ENCODE measurements at regions not wholly inside any gene's neighbourhood (a gene's known extent, or its start where the extent isn't known, plus 50 kb on each side); places are given as distances from the start of the nearest gene placed in this dataset.

DNA sequence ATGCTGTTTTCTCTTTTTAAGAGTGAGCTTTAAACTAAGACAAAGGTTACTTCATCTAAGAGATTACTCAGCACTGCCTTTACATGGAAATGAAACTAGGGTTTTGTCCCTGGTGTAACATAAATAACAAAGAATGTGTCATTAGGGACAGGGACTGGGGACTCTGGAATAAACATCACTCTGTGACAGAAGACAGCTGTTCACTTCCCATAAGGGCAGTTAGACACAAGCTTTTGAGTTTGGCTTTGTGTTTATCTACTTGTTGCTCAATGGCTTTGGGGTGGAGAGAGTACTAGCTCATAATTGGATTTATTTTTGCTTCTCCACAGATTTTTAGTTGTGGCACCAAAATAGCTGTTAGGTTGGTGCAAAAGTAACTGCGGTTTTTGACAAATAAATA, 154.5 kb downstream of the OR4C45 start (continued):
- TF ChIP-seq, protein P1, sequence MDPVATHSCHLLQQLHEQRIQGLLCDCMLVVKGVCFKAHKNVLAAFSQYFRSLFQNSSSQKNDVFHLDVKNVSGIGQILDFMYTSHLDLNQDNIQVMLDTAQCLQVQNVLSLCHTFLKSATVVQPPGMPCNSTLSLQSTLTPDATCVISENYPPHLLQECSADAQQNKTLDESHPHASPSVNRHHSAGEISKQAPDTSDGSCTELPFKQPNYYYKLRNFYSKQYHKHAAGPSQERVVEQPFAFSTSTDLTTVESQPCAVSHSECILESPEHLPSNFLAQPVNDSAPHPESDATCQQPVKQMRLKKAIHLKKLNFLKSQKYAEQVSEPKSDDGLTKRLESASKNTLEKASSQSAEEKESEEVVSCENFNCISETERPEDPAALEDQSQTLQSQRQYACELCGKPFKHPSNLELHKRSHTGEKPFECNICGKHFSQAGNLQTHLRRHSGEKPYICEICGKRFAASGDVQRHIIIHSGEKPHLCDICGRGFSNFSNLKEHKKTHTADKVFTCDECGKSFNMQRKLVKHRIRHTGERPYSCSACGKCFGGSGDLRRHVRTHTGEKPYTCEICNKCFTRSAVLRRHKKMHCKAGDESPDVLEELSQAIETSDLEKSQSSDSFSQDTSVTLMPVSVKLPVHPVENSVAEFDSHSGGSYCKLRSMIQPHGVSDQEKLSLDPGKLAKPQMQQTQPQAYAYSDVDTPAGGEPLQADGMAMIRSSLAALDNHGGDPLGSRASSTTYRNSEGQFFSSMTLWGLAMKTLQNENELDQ (tag by site-specific recombination; IDR thresholded peaks at IDR 0.05; ENCODE audit: low read depth), result no peak
- TF ChIP-seq ZBTB1 (tag by site-specific recombination; IDR thresholded peaks at IDR 0.05), result no peak
- TF ChIP-seq ZNF202 (tag by site-specific recombination; IDR thresholded peaks at IDR 0.05; ENCODE audit: borderline replicate concordance), result no peak
- TF ChIP-seq, protein P2, sequence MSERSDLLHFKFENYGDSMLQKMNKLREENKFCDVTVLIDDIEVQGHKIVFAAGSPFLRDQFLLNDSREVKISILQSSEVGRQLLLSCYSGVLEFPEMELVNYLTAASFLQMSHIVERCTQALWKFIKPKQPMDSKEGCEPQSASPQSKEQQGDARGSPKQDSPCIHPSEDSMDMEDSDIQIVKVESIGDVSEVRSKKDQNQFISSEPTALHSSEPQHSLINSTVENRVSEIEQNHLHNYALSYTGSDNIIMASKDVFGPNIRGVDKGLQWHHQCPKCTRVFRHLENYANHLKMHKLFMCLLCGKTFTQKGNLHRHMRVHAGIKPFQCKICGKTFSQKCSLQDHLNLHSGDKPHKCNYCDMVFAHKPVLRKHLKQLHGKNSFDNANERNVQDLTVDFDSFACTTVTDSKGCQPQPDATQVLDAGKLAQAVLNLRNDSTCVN (tag by site-specific recombination; optimal IDR thresholded peaks at IDR 0.05), result no peak

DNA sequence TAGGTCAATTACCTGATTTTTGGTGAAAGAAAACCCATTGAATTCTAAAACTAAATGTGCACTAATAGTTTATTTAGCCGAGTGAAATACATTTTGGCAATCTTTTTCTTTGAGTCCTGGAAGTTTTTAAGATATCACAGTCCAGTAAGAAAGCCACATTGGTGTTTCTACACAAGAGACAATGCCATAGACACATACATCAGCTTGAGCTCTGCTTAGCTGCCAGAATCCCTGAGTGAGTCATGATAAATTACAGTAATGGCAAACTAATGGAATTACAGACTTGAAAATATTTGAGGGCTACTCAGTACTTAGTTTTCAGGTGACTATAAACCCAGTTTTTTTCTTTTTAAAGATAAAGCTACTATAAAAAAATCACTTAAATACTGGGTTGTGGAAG, 155.4 kb downstream of the OR4C45 start:
- TF ChIP-seq ZNF433 (tag by site-specific recombination; IDR thresholded peaks at IDR 0.05; ENCODE audit: low read depth) (no peak), HOXC10 (CRISPR knock-in tag; IDR thresholded peaks at IDR 0.05) (no peak), RBAK (tag by site-specific recombination; IDR thresholded peaks at IDR 0.05) (no peak), SETDB1 (IDR thresholded peaks at IDR 0.05; ENCODE audit: insufficient read length, low read length) (no peak), FEZF1 (tag by site-specific recombination; IDR thresholded peaks at IDR 0.05) (no peak), ZNF830 (tag by site-specific recombination; IDR thresholded peaks at IDR 0.05; ENCODE audit: low read depth) (no peak), ZNF157 (tag by site-specific recombination; IDR thresholded peaks at IDR 0.05) (no peak), KLF8 (tag by site-specific recombination; IDR thresholded peaks at IDR 0.05) (no peak), ZNF16 (tag by site-specific recombination; IDR thresholded peaks at IDR 0.05; ENCODE audit: low read depth) (no peak), ZNF600 (tag by site-specific recombination; IDR thresholded peaks at IDR 0.05) (no peak), ZSCAN30 (tag by site-specific recombination; IDR thresholded peaks at IDR 0.05) (no peak), ZNF555 (tag by site-specific recombination; conservative IDR thresholded peaks at IDR 0.05) (no peak), GLIS1 (tag by site-specific recombination; IDR thresholded peaks at IDR 0.05) (no peak), OSR2 (tag by site-specific recombination; IDR thresholded peaks at IDR 0.05) (no peak), ZFP41 (tag by site-specific recombination; IDR thresholded peaks at IDR 0.05; ENCODE audit: borderline replicate concordance) (no peak), ZNF133 (tag by site-specific recombination; IDR thresholded peaks at IDR 0.05) (no peak)
- TF ChIP-seq, protein P3, sequence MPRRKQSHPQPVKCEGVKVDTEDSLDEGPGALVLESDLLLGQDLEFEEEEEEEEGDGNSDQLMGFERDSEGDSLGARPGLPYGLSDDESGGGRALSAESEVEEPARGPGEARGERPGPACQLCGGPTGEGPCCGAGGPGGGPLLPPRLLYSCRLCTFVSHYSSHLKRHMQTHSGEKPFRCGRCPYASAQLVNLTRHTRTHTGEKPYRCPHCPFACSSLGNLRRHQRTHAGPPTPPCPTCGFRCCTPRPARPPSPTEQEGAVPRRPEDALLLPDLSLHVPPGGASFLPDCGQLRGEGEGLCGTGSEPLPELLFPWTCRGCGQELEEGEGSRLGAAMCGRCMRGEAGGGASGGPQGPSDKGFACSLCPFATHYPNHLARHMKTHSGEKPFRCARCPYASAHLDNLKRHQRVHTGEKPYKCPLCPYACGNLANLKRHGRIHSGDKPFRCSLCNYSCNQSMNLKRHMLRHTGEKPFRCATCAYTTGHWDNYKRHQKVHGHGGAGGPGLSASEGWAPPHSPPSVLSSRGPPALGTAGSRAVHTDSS (tag by site-specific recombination; IDR thresholded peaks at IDR 0.05), result no peak
- TF ChIP-seq, protein P4, sequence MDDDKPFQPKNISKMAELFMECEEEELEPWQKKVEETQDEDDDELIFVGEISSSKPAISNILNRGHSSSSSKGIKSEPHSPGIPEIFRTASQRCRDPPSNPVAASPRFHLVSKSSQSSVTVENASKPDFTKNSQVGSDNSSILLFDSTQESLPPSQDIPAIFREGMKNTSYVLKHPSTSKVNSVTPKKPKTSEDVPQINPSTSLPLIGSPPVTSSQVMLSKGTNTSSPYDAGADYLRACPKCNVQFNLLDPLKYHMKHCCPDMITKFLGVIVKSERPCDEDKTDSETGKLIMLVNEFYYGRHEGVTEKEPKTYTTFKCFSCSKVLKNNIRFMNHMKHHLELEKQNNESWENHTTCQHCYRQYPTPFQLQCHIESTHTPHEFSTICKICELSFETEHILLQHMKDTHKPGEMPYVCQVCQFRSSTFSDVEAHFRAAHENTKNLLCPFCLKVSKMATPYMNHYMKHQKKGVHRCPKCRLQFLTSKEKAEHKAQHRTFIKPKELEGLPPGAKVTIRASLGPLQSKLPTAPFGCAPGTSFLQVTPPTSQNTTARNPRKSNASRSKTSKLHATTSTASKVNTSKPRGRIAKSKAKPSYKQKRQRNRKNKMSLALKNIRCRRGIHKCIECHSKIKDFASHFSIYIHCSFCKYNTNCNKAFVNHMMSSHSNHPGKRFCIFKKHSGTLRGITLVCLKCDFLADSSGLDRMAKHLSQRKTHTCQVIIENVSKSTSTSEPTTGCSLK (tag by site-specific recombination; IDR thresholded peaks at IDR 0.05), result no peak

More for the DNA sequence above, 155.4 kb downstream of the OR4C45 start:
- Histone ChIP-seq H3K4me1 (ENCODE audit: control insufficient read depth, insufficient read depth, low read length) (no peaks in the 10 kb centered on the region), H3K9me3 (ENCODE audit: control insufficient read depth, insufficient read depth, low read depth, low read length) (no peaks in the 10 kb centered on the region), H3K36me3 (ENCODE audit: control insufficient read depth in 2 of 2, insufficient read depth in 1 of 2, low read length in 2 of 2) (no peaks in the 10 kb centered on the region), H3K27ac (ENCODE audit: extremely low read depth, low read depth, low read length) (no peak overlapping the region), H3K4me3 (ENCODE audit: low read depth, low read length) (no peak overlapping the region)
- ChIA-PET POLR2A (no interaction called here), CTCF (no interaction called here)
